ENCODE measurements at regions not wholly inside any gene's neighbourhood (a gene's known extent, or its start where the extent isn't known, plus 50 kb on each side); places are given as distances from the start of the nearest gene placed in this dataset.

- TF ChIP-seq, protein P1, sequence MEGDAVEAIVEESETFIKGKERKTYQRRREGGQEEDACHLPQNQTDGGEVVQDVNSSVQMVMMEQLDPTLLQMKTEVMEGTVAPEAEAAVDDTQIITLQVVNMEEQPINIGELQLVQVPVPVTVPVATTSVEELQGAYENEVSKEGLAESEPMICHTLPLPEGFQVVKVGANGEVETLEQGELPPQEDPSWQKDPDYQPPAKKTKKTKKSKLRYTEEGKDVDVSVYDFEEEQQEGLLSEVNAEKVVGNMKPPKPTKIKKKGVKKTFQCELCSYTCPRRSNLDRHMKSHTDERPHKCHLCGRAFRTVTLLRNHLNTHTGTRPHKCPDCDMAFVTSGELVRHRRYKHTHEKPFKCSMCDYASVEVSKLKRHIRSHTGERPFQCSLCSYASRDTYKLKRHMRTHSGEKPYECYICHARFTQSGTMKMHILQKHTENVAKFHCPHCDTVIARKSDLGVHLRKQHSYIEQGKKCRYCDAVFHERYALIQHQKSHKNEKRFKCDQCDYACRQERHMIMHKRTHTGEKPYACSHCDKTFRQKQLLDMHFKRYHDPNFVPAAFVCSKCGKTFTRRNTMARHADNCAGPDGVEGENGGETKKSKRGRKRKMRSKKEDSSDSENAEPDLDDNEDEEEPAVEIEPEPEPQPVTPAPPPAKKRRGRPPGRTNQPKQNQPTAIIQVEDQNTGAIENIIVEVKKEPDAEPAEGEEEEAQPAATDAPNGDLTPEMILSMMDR (IDR thresholded peaks at IDR 0.05 in 2 of 3, conservative IDR thresholded peaks at IDR 0.05 in 1 of 3; ENCODE audit: borderline replicate concordance in 1 of 3, insufficient read depth in 1 of 3, low read depth in 2 of 3, low read length in 2 of 3): no peak
- TF ChIP-seq FOSL1 (IDR thresholded peaks at IDR 0.05; ENCODE audit: low read depth) (no peak), JUND (IDR thresholded peaks at IDR 0.05) (no peak), YY1 (IDR thresholded peaks at IDR 0.05; ENCODE audit: extremely low read depth, insufficient replicate concordance, low read depth, low read length) (no peak), CBX3 (IDR thresholded peaks at IDR 0.05; ENCODE audit: low read depth) (no peak), TCF7L2 (IDR thresholded peaks at IDR 0.05; ENCODE audit: borderline replicate concordance, extremely low read depth, insufficient read depth, insufficient read length) (no peak), SRF (IDR thresholded peaks at IDR 0.05; ENCODE audit: low read depth) (no peak), POLR2A (IDR thresholded peaks at IDR 0.05; ENCODE audit: borderline replicate concordance, extremely low read depth, insufficient read depth, insufficient read length) (no peak), EZH2 (IDR thresholded peaks at IDR 0.05) (no peak)
- TF ChIP-seq, protein P2, sequence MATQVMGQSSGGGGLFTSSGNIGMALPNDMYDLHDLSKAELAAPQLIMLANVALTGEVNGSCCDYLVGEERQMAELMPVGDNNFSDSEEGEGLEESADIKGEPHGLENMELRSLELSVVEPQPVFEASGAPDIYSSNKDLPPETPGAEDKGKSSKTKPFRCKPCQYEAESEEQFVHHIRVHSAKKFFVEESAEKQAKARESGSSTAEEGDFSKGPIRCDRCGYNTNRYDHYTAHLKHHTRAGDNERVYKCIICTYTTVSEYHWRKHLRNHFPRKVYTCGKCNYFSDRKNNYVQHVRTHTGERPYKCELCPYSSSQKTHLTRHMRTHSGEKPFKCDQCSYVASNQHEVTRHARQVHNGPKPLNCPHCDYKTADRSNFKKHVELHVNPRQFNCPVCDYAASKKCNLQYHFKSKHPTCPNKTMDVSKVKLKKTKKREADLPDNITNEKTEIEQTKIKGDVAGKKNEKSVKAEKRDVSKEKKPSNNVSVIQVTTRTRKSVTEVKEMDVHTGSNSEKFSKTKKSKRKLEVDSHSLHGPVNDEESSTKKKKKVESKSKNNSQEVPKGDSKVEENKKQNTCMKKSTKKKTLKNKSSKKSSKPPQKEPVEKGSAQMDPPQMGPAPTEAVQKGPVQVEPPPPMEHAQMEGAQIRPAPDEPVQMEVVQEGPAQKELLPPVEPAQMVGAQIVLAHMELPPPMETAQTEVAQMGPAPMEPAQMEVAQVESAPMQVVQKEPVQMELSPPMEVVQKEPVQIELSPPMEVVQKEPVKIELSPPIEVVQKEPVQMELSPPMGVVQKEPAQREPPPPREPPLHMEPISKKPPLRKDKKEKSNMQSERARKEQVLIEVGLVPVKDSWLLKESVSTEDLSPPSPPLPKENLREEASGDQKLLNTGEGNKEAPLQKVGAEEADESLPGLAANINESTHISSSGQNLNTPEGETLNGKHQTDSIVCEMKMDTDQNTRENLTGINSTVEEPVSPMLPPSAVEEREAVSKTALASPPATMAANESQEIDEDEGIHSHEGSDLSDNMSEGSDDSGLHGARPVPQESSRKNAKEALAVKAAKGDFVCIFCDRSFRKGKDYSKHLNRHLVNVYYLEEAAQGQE (IDR thresholded peaks at IDR 0.05; ENCODE audit: low read depth): no peak
Measured at GRCh38 chr10:89148061-89148460, 59.1 kb downstream of the CH25H start.
